OCI-LY7 (cell line): ENCODE measurements at regions not wholly inside any gene's neighbourhood (a gene's known extent, or its start where the extent isn't known, plus 50 kb on each side); places are given as distances from the start of the nearest gene placed in this dataset.

ENCODE experiments used
- BruUV-seq: library from RNA; stranded (reverse); fragments of 400-500 nt; replicated peaks from 2 replicates; lab custom pipeline; 2021; lab: Mats Ljungman, UMichigan
- CTCF ChIA-PET: fragments of 300-600 bp; sonication (Branson Sonifier 250); formaldehyde crosslinking; loops from one replicate; lab custom pipeline; 2022; ENCODE audit warnings: antibody characterized with exemption; ENCODE audit not compliant: unreplicated experiment; lab: Charles Lee
- POLR2A ChIA-PET: fragments of 300-600 bp; sonication (Branson Sonifier 250); formaldehyde crosslinking; loops from one replicate; lab custom pipeline; 2022; ENCODE audit warnings: antibody characterized with exemption; lab: Charles Lee
- DNase-seq: peaks from one replicate; pipeline ENCODE4 v3.0.0-alpha.2; 2015; ENCODE audit warnings: low spot score
- H2AFZ ChIP-seq: fragments of 200-600 bp; sonication (generic), shearing (Covaris generic); 2 replicates; pipeline ENCODE4 v1.6.1; 2014; ENCODE audit warnings: mild to moderate bottlenecking, antibody characterized with exemption, low read length, moderate library complexity
- H3K27ac ChIP-seq: fragments of 200-600 bp; sonication (generic); 2 replicates; pipeline ENCODE4 v1.5.1; 2014; ENCODE audit warnings: mixed run types, low read depth, mild to moderate bottlenecking, moderate library complexity, low read length, inconsistent platforms; ENCODE audit not compliant: poor library complexity, severe bottlenecking
- H3K36me3 ChIP-seq: fragments of 200-600 bp; sonication (generic); 2 replicates; pipeline ENCODE4 v1.6.1; 2014; ENCODE audit warnings: mild to moderate bottlenecking, antibody characterized with exemption, low read length, moderate library complexity, mixed read lengths; ENCODE audit not compliant: insufficient read depth
- H3K4me1 ChIP-seq: fragments of 200-600 bp; sonication (generic); 2 replicates; pipeline ENCODE4 v1.5.1; 2014; ENCODE audit warnings: mild to moderate bottlenecking, low read length; ENCODE audit not compliant: insufficient read depth, poor library complexity, severe bottlenecking
- H3K4me2 ChIP-seq: fragments of 200-600 bp; sonication (generic); 2 replicates; pipeline ENCODE4 v1.6.1; 2014; ENCODE audit warnings: mild to moderate bottlenecking, low read length
- H3K4me3 ChIP-seq: fragments of 200-600 bp; sonication (generic); 2 replicates; pipeline ENCODE4 v1.5.1; 2014; ENCODE audit warnings: mild to moderate bottlenecking, low read depth, low read length; ENCODE audit not compliant: poor library complexity, severe bottlenecking
- H3K79me2 ChIP-seq: fragments of 200-600 bp; sonication (generic); 2 replicates; pipeline ENCODE4 v1.6.1; 2016; ENCODE audit warnings: low read depth, mild to moderate bottlenecking, low read length, moderate library complexity, mixed read lengths; ENCODE audit not compliant: insufficient read depth
- H3K9me2 ChIP-seq: fragments of 200-600 bp; sonication (generic); 2 replicates; pipeline ENCODE4 v1.6.1; 2016; ENCODE audit warnings: mild to moderate bottlenecking, low read length, mixed read lengths; ENCODE audit not compliant: insufficient read depth
- H3K9me3 ChIP-seq: fragments of 200-600 bp; sonication (generic); 2 replicates; pipeline ENCODE4 v1.6.1; 2014; ENCODE audit warnings: mild to moderate bottlenecking, mixed run types, low read length, mixed read lengths
- H4K20me1 ChIP-seq: fragments of 200-600 bp; sonication (generic); 2 replicates; pipeline ENCODE4 v1.6.1; 2014; ENCODE audit warnings: mild to moderate bottlenecking, antibody characterized with exemption, low read length, moderate library complexity, mixed read lengths; ENCODE audit not compliant: insufficient read depth
- CTCF ChIP-seq: fragments of 200-600 bp; sonication (generic); conservative IDR thresholded peaks from 2 replicates; pipeline ENCODE4 v1.5.1; 2014; ENCODE audit warnings: mild to moderate bottlenecking, antibody characterized with exemption, low read length, moderate library complexity, mixed read lengths
- EZH2phosphoT487 ChIP-seq: fragments of 200-600 bp; sonication (generic); IDR thresholded peaks from 2 replicates; pipeline ENCODE4 v1.6.1; 2018; ENCODE audit warnings: low read depth, borderline replicate concordance, mild to moderate bottlenecking, mixed run types, antibody characterized with exemption, low read length, moderate library complexity, mixed read lengths
- intact Hi-C: fragments of 100-400 bp; cut with micrococcal nuclease; formaldehyde crosslinking; loops from one replicate; pipeline ENCODE4 v1.10.0; 2022; ENCODE audit not compliant: unreplicated experiment

DNA sequence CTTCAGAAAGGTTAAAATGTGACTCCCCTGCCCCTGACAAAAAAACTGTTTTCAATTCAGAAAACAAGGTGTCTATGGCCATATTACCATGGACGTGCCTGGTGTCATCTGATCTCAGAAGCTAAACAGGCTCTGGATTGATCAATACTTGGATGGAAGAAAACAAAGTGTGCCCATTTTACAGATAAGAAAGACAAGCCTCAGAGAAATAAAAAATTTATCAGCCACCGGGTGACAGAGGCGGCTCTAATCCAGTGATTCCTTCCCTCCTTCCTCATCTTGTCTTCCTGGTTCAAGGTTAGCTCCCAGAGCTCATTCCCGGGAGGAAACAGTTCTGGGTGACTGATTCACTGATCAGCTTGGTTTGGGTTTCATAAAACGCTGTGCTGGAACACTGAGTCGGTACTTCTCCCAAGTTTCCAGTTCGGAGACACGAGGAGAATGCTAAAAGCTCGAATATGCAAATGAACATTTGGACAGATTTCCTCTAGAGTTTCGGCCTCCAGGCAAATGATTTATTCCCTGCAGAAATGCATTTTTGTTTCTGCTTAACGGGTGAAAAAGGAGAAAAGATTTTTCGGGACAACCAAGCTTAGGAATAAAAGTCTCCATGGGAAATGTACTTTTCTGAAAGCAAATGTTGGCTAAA, 211.2 kb downstream of the UQCRFS1 start:
- BruUV-seq, result no TSS peak
- TF ChIP-seq CTCF (no peak), EZH2phosphoT487 (no peak)
- H4K20me1 ChIP-seq, result no peaks in the 10 kb centered on the region

DNA sequence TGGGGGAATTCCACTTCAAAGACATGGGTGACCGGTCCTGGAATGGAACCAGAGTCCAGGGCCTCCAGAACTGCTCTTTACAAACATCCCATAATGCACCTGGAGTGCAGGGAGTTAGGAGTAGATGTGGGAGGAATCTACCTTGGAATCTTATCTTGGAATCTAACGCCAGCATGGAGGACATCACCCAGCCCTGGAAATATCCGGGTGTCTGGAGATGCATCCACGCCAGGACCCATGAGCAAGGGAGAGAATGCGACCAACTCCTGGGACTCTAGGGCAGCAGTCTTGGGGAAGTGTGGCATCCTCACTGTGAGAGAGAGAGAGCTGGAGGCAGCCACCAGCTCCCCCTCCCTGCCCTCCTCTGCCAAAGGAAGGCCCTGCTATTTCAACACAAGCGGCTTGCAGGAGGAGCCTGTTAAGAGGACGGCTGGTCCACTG, 211.8 kb downstream of the UQCRFS1 start:
- no TSS peak for BruUV-seq
- Histone ChIP-seq H3K27ac (no peak overlapping the region), H3K36me3 (no peaks in the 10 kb centered on the region), H3K9me2 (no peaks in the 10 kb centered on the region), H3K9me3 (no peaks in the 10 kb centered on the region), H3K4me3 (no peak overlapping the region), H2AFZ (no peak overlapping the region), H3K4me1 (no peaks in the 10 kb centered on the region), H4K20me1 (no peaks in the 10 kb centered on the region), H3K4me2 (no peak overlapping the region), H3K79me2 (no peaks in the 10 kb centered on the region)
- intact Hi-C loops, result no loop called here
- ChIA-PET POLR2A (no interaction called here), CTCF (no interaction called here)
- TF ChIP-seq EZH2phosphoT487, result no peak
- no peak for TF ChIP-seq CTCF
- no peak for DNase-seq

More for the DNA sequence above, 211.2 kb downstream of the UQCRFS1 start:
- Histone ChIP-seq H3K4me1 (no peaks in the 10 kb centered on the region), H3K36me3 (no peaks in the 10 kb centered on the region), H3K9me2 (no peaks in the 10 kb centered on the region), H3K79me2 (no peaks in the 10 kb centered on the region), H3K4me3 (no peak overlapping the region), H3K27ac (no peak overlapping the region), H3K4me2 (no peak overlapping the region), H3K9me3 (no peaks in the 10 kb centered on the region), H2AFZ (no peak overlapping the region)
- CTCF ChIA-PET, result no interaction called here
- POLR2A ChIA-PET, result interaction anchor here (0.6 kb wide), 1 partner anchor 259 kb away, joined by 3 read pairs; no protein-coding TSS in a partner anchor
- intact Hi-C loops, result no loop called here
- no peak for DNase-seq

GRCh38 chr19:28999724-29000433, 213.1 kb downstream of the UQCRFS1 start:
- Histone ChIP-seq H2AFZ (no peak overlapping the region), H3K9me2 (no peaks in the 10 kb centered on the region), H3K79me2 (no peaks in the 10 kb centered on the region), H3K36me3 (no peaks in the 10 kb centered on the region), H3K4me1 (no peaks in the 10 kb centered on the region), H4K20me1 (no peaks in the 10 kb centered on the region), H3K4me3 (no peak overlapping the region), H3K4me2 (no peak overlapping the region), H3K9me3 (no peaks in the 10 kb centered on the region), H3K27ac (no peak overlapping the region)
- POLR2A ChIA-PET, result no interaction called here
- BruUV-seq, result no TSS peak
- DNase-seq, result no peak
- CTCF ChIA-PET, result no interaction called here
- intact Hi-C loops, result no loop called here
- no peak for TF ChIP-seq EZH2phosphoT487
